ENCODE measurements at regions not wholly inside any gene's neighbourhood (a gene's known extent, or its start where the extent isn't known, plus 50 kb on each side); places are given as distances from the start of the nearest gene placed in this dataset.

GRCh38 chr1:37143800-37144199 is 109.5 kb upstream of the GRIK3 start:
- no peak for TF ChIP-seq CTCF (IDR thresholded peaks at IDR 0.05)
- intact Hi-C loops (cut with micrococcal nuclease): no loop called here
- no peak overlapping the region for H3K4me3 Mint-ChIP-seq
- DNase-seq (no peak), ATAC-seq (no peak)
- ChIA-PET POLR2A (no interaction called here), CTCF (no interaction called here)
- H3K27me3 Mint-ChIP-seq: peaks cover 5% of the 10 kb centered on the region
- H3K36me3 Mint-ChIP-seq (ENCODE audit: low read depth): no peaks in the 10 kb centered on the region
- no peaks in the 10 kb centered on the region for H3K4me1 Mint-ChIP-seq (ENCODE audit: low read depth)
- H3K9me3 Mint-ChIP-seq: no peaks in the 10 kb centered on the region
- H3K27ac Mint-ChIP-seq: no peak overlapping the region

- Mint-ChIP-seq H3K9me3 (no peaks in the 10 kb centered on the region), H3K4me3 (no peak overlapping the region), H3K36me3 (ENCODE audit: low read depth) (no peaks in the 10 kb centered on the region), H3K27me3 (peaks cover 5% of the 10 kb centered on the region), H3K27ac (no peak overlapping the region), H3K4me1 (ENCODE audit: low read depth) (no peaks in the 10 kb centered on the region)
- ChIA-PET CTCF (no interaction called here), POLR2A (no interaction called here)
- DNase-seq: no peak
- no peak for TF ChIP-seq CTCF (IDR thresholded peaks at IDR 0.05)
- intact Hi-C loops (cut with micrococcal nuclease): no loop called here
- ATAC-seq: no peak
These were observed 111.8 kb upstream of the GRIK3 start for GRCh38 chr1:37146071-37146470.

- intact Hi-C loops (cut with micrococcal nuclease): no loop called here
- POLR2A ChIA-PET: no interaction called here
- no peak for ATAC-seq
- Mint-ChIP-seq H3K9me3 (no peaks in the 10 kb centered on the region), H3K4me3 (no peak overlapping the region), H3K4me1 (ENCODE audit: low read depth) (no peaks in the 10 kb centered on the region), H3K36me3 (ENCODE audit: low read depth) (no peaks in the 10 kb centered on the region), H3K27me3 (peaks cover 6% of the 10 kb centered on the region), H3K27ac (no peak overlapping the region)
- TF ChIP-seq CTCF (IDR thresholded peaks at IDR 0.05): no peak
- DNase-seq: no peak
- CTCF ChIA-PET: no interaction called here
These were observed 113.1 kb upstream of the GRIK3 start for GRCh38 chr1:37147392-37147831.

- H3K27ac Mint-ChIP-seq: no peak overlapping the region
- TF ChIP-seq CTCF (IDR thresholded peaks at IDR 0.05): no peak
- ATAC-seq (no peak), DNase-seq (no peak)
- POLR2A ChIA-PET: no interaction called here
- CTCF ChIA-PET: no interaction called here
- H3K27me3 Mint-ChIP-seq: peaks cover 7% of the 10 kb centered on the region
- H3K36me3 Mint-ChIP-seq (ENCODE audit: low read depth): no peaks in the 10 kb centered on the region
- H3K4me1 Mint-ChIP-seq (ENCODE audit: low read depth): no peaks in the 10 kb centered on the region
- H3K4me3 Mint-ChIP-seq: no peak overlapping the region
- intact Hi-C loops (cut with micrococcal nuclease): no loop called here
- no peaks in the 10 kb centered on the region for H3K9me3 Mint-ChIP-seq
These were observed 113.6 kb upstream of the GRIK3 start for GRCh38 chr1:37147906-37148305.

- POLR2A ChIA-PET: interaction anchor here (0.6 kb wide), 1 partner anchor 25 kb away, joined by 4 read pairs; no protein-coding TSS in a partner anchor
- Mint-ChIP-seq H3K4me3 (no peak overlapping the region), H3K4me1 (ENCODE audit: low read depth) (no peaks in the 10 kb centered on the region), H3K27me3 (peaks cover 5% of the 10 kb centered on the region), H3K27ac (no peak overlapping the region), H3K36me3 (ENCODE audit: low read depth) (no peaks in the 10 kb centered on the region), H3K9me3 (no peaks in the 10 kb centered on the region)
- no peak for ATAC-seq
- TF ChIP-seq CTCF (IDR thresholded peaks at IDR 0.05): no peak
- CTCF ChIA-PET: no interaction called here
- DNase-seq: no peak
- intact Hi-C loops (cut with micrococcal nuclease): no loop called here
These were observed 114.3 kb upstream of the GRIK3 start for GRCh38 chr1:37148663-37149062.
